Right cardiac atrium (tissue), 5 donors: ENCODE measurements at regions not wholly inside any gene's neighbourhood (a gene's known extent, or its start where the extent isn't known, plus 50 kb on each side); places are given as distances from the start of the nearest gene placed in this dataset.
A peak's percentile ranks its signal among the peaks of the same experiment; 100 is the strongest.

Source experiments
- ATAC-seq, 2 donors: fragments of 200-7000 bp; cut with Tn5 transposase; one replicate each; pipeline versions ENCODE4 v1.8.0 to v1.9.1; 2020; ENCODE audit warnings: moderate library complexity in 2 of 2, mild to moderate bottlenecking in 1 of 2
- DNase-seq, 3 donors: peaks; one replicate each; pipeline ENCODE4 v3.0.0-alpha.2; 2020
- H3K27ac ChIP-seq: one replicate; pipeline ENCODE4 v1.5.1; 2013; ENCODE audit warnings: mild to moderate bottlenecking, low read length, control low read depth, moderate library complexity
- H3K27me3 ChIP-seq: one replicate; pipeline ENCODE4 v1.6.1; 2013; ENCODE audit not compliant: control insufficient read depth, insufficient read depth
- H3K4me1 ChIP-seq: one replicate; pipeline ENCODE4 v1.6.1; 2013; ENCODE audit warnings: low read length; ENCODE audit not compliant: control insufficient read depth, insufficient read depth
- H3K4me3 ChIP-seq: one replicate; pipeline ENCODE4 v1.5.1; 2013; ENCODE audit warnings: low read length, control low read depth
- H3K9me3 ChIP-seq: one replicate; pipeline ENCODE4 v1.6.1; 2013; ENCODE audit warnings: low read length; ENCODE audit not compliant: control insufficient read depth
- WGBS: extraction: QIAGEN DNeasy Blood & Tissue Kit; methylation state at CpG from one replicate; pipeline ENCODE4 v1.1.7; 2013; 5-methylcytosine and 5-hydroxymethylcytosine counted together
- intact Hi-C, 4 donors: fragments of 100-400 bp; cut with DNase I; formaldehyde crosslinking; loops; one replicate each; pipeline versions ENCODE4 v1.11.0 to v1.14.0; 2022 to 2023
- donor health status: healthy with polysubstance abuse.
- donor health status: DM: no; HTN: yes; CAD: no.
- donor health status: DM: no; HTN: no; CAD: no.
- donor health status: DM: no; HTN: yes; CAD: no; lungs with severe emphysema.
- donor health status: DM: yes; HTN: yes; CAD: no.

DNA sequence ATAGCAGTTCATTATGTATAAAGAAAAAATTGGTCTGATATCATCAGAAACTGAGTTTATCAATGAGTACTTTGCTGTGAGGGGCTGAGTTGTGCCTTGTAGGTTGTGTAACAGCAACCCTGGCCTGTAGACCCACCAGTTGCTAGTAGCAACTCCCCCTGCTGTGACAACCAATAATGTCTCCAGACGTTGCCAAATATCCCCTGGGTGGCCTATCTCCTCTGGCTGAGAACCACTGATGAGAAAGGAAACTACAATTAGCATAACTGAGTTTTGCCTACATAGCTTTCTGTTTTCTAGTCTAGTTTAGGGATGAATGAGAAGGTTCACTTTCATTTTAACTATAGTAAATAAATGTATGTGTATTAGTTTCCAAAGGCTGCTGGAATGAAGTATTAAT lies 234.1 kb downstream of the CPE start:
- 4% methylated on average over 1 of the region's 1 CpG for WGBS
- Histone ChIP-seq H3K4me3 (no peak overlapping the region), H3K27me3 (no peaks in the 10 kb centered on the region), H3K9me3 (no peaks in the 10 kb centered on the region), H3K4me1 (no peaks in the 10 kb centered on the region), H3K27ac (no peak overlapping the region)
- ATAC-seq (peak in 1 of 2 donors; percentile 57), DNase-seq (no peak)
- intact Hi-C loops: no loop called here

DNA sequence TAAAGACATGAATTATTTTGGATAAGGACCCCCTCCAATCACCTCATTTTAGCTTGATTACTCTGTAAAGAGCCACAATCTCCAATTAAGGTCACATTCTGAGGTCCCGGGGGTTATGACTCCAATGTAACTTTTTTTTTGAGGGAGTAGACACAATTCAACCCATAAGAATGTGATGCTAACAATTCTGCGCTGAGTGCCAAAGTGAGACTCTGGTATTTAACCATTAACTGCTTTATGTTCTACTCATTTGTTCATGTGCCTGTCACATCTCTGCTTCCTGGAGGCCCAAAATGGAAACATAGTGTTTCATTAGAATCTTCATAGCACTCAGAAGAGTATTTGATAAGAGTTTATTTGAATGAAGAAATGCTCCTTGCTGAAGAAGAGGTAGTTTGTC lies 234.8 kb downstream of the CPE start:
- 85% methylated on average over 2 of the region's 2 CpGs for WGBS
- no peaks in the 10 kb centered on the region for H3K9me3 ChIP-seq
- H3K4me3 ChIP-seq: no peak overlapping the region
- no peak overlapping the region for H3K27ac ChIP-seq
- no peak for ATAC-seq
- no peak for DNase-seq
- intact Hi-C loops: no loop called here
- H3K4me1 ChIP-seq: no peaks in the 10 kb centered on the region
- H3K27me3 ChIP-seq: no peaks in the 10 kb centered on the region

DNA sequence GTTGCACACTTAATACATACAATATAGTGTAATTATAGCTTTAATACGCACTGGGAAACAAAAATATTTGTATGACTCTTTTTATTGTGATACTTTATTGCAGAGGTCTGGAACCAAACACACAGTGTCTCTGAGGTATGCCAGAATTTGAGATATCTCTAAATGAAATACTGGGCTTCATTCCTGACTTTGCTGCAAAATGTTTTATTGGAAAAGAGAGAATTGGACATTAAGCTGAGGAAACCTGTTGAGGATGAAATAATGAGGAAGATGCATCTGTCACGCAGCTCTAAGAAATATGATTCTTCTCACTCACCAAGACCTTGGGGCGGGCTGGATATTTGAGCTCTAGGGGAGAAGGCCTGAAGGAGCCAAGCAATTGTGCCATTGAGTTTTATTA lies 242.1 kb downstream of the CPE start:
- Histone ChIP-seq H3K27me3 (no peaks in the 10 kb centered on the region), H3K27ac (no peak overlapping the region), H3K4me3 (no peak overlapping the region), H3K9me3 (no peaks in the 10 kb centered on the region), H3K4me1 (peaks cover 1% of the 10 kb centered on the region)
- no peak for DNase-seq
- no peak for ATAC-seq
- intact Hi-C loops: no loop called here
- WGBS: 86% methylated on average over 3 of the region's 3 CpGs

DNA sequence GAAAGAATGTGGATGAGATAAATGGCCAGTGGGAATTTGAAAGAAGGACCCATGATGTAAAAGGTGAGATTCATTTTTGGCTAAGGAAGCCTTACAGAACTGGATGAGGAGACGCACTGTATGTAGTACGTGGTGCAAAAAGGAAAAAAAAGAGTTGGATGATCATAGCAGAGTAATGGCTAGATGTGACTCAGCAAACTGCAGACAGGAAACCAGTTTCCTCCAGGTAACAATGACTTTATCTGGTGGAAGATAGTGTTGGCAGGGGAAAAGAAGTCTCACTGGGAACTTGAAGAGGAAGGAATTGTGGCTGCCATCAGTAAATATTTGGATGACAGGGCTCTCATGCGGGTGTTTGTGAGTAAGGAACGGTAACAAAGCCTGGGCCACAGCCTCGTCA lies 243.2 kb downstream of the CPE start:
- no peaks in the 10 kb centered on the region for H3K27me3 ChIP-seq
- intact Hi-C loops: no loop called here
- H3K27ac ChIP-seq: no peak overlapping the region
- DNase-seq (no peak), ATAC-seq (peak; percentile 62 to 97)
- no peak overlapping the region for H3K4me3 ChIP-seq
- WGBS: 61% methylated on average over 5 of the region's 5 CpGs
- no peaks in the 10 kb centered on the region for H3K9me3 ChIP-seq
- H3K4me1 ChIP-seq: peaks cover 1% of the 10 kb centered on the region

DNA sequence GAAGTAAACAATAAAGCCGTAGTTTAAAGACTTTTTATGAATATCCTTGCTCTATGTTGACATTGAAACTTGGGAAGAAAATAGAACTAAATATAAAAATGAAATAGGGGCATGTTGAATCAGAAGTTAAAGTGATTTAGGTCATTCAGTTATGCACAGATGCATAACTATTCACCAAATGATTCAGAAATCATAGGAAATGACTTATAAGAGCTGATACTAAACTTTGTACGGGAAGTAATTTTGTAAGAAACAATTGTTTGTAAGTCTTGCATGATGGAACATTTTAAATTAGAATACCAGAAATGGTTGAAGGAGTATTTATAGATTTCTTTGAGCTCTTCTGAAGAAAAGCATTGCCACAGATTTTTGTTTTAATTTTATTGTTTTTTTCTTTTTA lies 246.5 kb downstream of the CPE start:
- Histone ChIP-seq H3K27me3 (no peaks in the 10 kb centered on the region), H3K4me1 (peaks cover 1% of the 10 kb centered on the region), H3K4me3 (no peak overlapping the region), H3K9me3 (no peaks in the 10 kb centered on the region), H3K27ac (no peak overlapping the region)
- no peak for ATAC-seq
- intact Hi-C loops: no loop called here
- no peak for DNase-seq
- WGBS: 57% methylated on average over 2 of the region's 2 CpGs

DNA sequence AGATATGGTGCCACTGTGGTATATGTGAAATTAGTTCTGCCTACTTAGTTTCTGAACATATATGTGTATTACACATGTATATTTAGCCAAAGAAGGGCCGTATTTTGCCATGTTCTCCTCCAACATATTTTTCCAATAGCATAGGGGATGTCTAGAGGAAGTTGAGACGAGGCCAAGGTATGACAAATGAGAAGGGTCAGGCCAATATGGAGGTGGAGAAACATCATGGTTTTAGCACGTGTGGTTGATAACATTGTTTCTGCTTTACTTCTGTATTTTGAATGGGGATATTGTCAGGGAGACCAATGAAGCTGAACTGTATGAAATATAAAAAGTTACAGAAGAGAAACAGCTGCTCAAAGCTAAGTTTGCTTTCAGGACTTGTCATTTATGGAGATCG lies 246.7 kb upstream of the TLL1 start:
- Histone ChIP-seq H3K4me1 (peaks cover 1% of the 10 kb centered on the region), H3K4me3 (no peak overlapping the region), H3K27me3 (no peaks in the 10 kb centered on the region), H3K27ac (no peak overlapping the region), H3K9me3 (no peaks in the 10 kb centered on the region)
- 53% methylated on average over 4 of the region's 4 CpGs for WGBS
- ATAC-seq (no peak), DNase-seq (no peak)
- intact Hi-C loops: no loop called here

DNA sequence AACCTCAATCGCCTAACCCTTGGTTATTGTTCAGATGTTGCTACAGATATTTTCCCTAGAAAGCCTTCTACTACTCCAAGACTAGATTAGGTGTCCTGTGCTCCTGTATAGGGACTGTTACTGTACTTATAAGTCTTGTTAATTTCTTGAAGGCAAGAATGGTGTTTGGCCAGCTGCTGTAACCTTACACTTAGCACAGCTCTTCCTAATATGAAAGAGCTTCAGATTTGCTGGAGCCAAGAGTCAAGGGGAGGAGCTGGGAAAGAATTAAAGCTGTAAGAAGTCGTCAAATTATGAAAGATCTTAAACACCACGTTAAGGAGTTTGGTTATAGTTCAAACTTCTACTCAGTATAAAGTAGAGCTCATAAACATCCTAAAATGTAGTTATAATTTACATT lies 245.9 kb upstream of the TLL1 start:
- 63% methylated on average over 3 of the region's 3 CpGs for WGBS
- ATAC-seq (no peak), DNase-seq (no peak)
- H3K4me1 ChIP-seq: peaks cover 1% of the 10 kb centered on the region
- no peaks in the 10 kb centered on the region for H3K9me3 ChIP-seq
- no peaks in the 10 kb centered on the region for H3K27me3 ChIP-seq
- H3K4me3 ChIP-seq: no peak overlapping the region
- H3K27ac ChIP-seq: no peak overlapping the region
- intact Hi-C loops: no loop called here

DNA sequence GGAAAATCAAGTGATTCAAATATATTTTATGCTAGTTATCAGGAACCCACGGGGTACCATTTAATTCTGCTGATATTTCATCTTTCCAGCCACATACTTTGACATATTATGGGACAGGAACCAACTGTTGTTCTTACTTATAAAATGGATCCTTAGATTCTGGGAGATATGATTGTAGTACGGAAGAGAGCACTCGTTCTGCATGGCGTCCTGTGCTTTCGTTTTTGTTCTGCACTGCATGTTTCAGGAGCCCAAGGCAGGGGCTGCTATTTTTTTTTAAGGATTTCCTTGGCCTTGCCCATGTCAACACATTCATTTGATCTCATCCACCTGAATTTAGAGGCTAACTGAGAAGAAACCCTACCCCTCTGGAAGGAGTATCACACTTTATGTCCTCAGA lies 245.5 kb upstream of the TLL1 start:
- H3K27me3 ChIP-seq: no peaks in the 10 kb centered on the region
- WGBS: 80% methylated on average over 5 of the region's 5 CpGs
- ATAC-seq (no peak), DNase-seq (no peak)
- intact Hi-C loops: no loop called here
- H3K9me3 ChIP-seq: no peaks in the 10 kb centered on the region
- peaks cover 1% of the 10 kb centered on the region for H3K4me1 ChIP-seq
- no peak overlapping the region for H3K4me3 ChIP-seq
- H3K27ac ChIP-seq: no peak overlapping the region

DNA sequence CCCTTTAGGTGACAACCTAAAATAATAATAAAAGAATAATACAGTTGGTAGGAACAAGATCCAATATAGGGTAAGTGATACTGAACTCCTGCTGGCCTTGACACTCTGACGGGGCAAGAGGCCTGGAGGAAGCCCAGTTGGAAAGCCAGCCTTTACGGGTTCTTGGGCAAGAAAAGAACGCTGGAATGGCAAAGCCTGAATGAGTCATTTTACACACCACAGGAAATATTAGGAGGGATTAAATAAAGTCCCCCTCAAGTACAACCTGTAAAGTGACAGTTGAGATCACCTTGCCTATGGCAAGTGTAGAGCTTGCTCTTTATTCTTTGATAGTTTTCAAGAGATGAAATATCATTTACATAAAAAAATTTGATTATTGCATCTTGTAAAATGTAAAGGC lies 244.5 kb upstream of the TLL1 start:
- intact Hi-C loops: no loop called here
- no peaks in the 10 kb centered on the region for H3K27me3 ChIP-seq
- no peak for ATAC-seq
- no peaks in the 10 kb centered on the region for H3K9me3 ChIP-seq
- peaks cover under 1% of the 10 kb centered on the region for H3K4me1 ChIP-seq
- DNase-seq: no peak
- no peak overlapping the region for H3K27ac ChIP-seq
- no peak overlapping the region for H3K4me3 ChIP-seq
- 93% methylated on average over 3 of the region's 3 CpGs for WGBS

DNA sequence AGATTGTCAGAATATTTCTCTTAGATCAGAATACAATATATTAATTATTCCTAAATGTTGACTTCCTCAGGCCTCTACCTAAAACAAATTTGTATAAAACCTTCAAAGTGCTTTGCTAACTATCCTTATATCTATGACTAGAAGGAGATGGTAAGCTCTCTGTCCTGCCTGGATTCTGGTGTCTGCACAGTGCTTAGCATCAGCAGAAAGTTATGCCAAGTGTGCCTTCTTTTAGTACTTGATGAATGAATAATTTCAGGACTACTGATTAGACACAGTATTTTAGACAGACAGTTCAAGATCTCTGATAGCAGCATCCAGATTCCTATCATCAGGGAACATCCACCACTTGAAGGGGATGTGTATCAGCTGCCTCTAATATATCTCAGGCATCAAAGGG lies 242.4 kb upstream of the TLL1 start:
- no peak for DNase-seq
- Histone ChIP-seq H3K27ac (peak overlapping the region; percentile 49), H3K27me3 (no peaks in the 10 kb centered on the region), H3K9me3 (no peaks in the 10 kb centered on the region), H3K4me1 (no peaks in the 10 kb centered on the region), H3K4me3 (no peak overlapping the region)
- intact Hi-C loops: no loop called here
- peak in 1 of 2 donors; percentile 45 for ATAC-seq

DNA sequence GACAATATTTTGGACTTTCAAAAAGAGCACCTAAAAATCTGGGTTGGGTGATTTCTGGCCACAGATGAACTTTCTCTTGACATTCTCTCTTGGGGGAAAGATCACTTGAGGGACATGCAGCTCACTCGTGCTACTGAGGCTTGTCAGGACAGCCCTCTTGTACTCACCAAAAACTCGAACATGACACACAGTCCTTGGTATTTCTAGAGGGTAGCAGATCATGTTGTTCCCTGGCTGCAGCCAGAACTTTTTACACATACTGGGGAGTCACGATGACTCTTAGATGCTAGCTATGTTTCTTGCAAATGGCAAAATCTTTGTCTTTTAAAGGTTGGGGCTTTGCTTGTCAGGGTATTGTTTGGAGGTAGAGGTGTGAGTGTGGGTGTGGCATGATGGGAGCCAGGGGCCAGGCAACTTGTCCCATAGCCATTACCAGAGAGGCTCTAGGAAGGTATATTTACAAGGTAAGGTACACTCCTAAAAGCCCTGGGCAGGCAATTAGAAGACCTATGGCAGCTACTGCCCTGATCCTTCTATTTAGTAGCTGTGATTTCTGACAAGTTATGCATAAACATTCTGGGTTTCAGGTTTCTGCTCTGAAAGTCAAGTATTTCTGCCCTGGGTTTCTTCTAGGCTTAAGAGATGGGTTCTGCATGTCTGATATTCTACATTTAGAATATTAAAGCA lies 241.7 kb upstream of the TLL1 start:
- no peak overlapping the region for H3K4me3 ChIP-seq
- 62% methylated on average over 3 of the region's 3 CpGs for WGBS
- H3K27me3 ChIP-seq: no peaks in the 10 kb centered on the region
- ATAC-seq (peak; percentile 90 to 91), DNase-seq (no peak)
- peak overlapping the region; percentile 97 for H3K27ac ChIP-seq
- H3K9me3 ChIP-seq: no peaks in the 10 kb centered on the region
- no peaks in the 10 kb centered on the region for H3K4me1 ChIP-seq
- intact Hi-C loops: no loop called here

DNA sequence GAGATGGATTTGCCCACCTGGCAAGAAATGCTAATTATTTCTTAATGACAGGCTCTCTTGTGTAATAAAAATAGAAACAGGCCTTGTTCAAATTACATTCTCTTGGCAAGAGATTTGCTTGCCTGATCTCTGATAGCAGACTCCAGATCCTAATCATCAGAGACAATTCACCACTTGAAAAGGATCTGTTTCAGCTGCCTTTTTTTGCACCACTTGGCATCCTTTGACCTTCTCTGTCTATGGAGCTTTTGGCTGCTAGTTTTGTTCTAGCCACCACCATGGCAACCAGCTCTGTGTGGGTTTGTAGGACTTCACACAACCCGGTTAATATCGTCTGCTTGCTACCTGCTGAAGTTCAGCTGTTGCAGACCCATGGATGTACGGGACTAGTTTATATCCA lies 241.1 kb upstream of the TLL1 start:
- intact Hi-C loops: no loop called here
- no peak for DNase-seq
- H3K27ac ChIP-seq: peak overlapping the region; percentile 36
- peak; percentile 71 to 78 for ATAC-seq
- H3K27me3 ChIP-seq: no peaks in the 10 kb centered on the region
- WGBS: 64% methylated on average over 3 of the region's 3 CpGs
- no peak overlapping the region for H3K4me3 ChIP-seq
- no peaks in the 10 kb centered on the region for H3K9me3 ChIP-seq
- H3K4me1 ChIP-seq: no peaks in the 10 kb centered on the region
